Fibroblast of skin of abdomen (primary cell): ENCODE measurements at regions not wholly inside any gene's neighbourhood (a gene's known extent, or its start where the extent isn't known, plus 50 kb on each side); places are given as distances from the start of the nearest gene placed in this dataset.
"Not testable (repeated sequence)": the region's sequence is repeated elsewhere in the genome, so short reads cannot be mapped to it uniquely, and the experiment has no call there.

ENCODE experiments used
- DNase-seq: peaks from one replicate; pipeline ENCODE4 v3.0.0-alpha.2; 2013

GRCh38 chr10:78211561-78212051 lies 177.9 kb downstream of the RPS24 start:
- DNase-seq: peak; percentile 60

DNA sequence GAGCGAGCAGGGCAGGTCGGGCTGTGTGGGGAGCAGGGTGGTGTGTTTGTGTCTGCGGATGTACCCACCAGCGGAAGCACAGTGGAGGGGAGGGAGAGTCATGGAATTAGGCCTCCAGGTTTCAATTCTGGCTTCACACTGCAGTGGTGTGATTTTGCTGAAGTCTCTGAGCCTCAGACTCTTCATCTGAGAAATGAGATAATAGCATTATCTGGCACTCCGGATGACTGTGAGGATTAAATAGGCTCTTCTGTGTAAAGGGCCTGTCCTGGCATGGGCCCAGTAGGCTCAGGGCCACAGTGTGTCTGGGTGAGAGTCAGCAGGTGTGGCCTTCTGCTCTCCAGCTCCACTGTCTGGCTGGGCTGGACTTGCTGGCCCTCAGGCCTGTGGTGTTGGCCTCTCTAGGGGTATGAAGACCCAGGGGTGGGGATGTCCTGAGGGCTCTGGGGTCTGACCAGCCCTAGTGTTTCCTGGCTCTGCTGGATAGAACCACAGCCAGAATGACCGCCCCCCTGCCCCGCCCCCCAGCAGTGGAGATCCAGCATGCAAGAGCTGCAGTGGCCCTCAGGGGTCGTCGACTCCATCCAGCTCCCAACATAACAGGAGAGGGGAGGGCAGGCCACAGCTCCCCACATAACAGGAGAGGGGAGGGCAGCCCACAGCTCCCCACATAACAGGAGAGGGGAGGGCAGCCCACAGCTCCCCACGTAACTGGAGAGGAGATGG lies 178.6 kb downstream of the RPS24 start:
- DNase-seq: no peak

GRCh38 chr10:78212786-78213175 lies 179.1 kb downstream of the RPS24 start:
- no peak for DNase-seq

GRCh38 chr10:78214955-78215354 lies 181.3 kb downstream of the RPS24 start:
- no peak for DNase-seq

DNA sequence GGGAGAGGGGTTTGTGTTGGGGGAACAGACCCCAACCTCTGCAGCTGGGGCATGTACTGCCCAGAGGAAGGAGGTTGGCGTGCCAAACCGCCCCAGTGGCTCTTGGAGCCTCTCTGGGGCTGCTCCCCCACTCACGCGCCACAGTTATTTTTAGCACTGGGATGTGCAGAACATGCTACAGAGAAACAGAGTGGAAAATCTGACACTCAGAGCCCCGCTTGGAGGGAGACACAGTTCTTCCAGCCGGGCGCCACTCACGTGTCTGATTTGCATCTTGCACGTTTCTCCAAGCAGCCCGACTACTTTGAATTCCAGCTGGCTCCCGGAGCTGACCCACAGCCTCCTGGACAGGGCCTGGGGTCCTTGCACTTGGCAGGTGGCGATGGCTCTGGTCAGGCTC lies 182.0 kb downstream of the RPS24 start:
- DNase-seq: peak; percentile 83

DNA sequence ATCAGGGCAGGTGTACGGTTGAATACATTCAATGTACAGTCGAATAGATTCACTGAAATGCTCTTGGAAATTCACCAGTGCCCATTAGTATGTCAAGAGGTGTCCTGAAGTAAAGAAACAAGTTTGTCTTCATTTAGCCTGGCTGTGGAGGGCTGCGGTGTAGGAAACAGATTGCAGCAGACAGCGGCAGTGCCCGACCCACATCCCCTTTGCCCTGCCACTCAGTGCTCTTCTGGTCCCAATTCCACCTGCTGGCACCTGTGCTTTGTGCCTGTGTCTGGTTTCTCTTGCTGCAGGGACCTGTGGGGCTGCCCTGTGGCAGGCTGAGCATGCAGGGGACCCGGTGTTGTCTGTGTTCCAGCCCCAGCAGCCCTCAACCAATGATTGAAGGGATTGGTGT lies 183.7 kb downstream of the RPS24 start:
- DNase-seq: no peak

- no peak for DNase-seq
These were observed 185.3 kb downstream of the RPS24 start for GRCh38 chr10:78218798-78219490.

GRCh38 chr10:78219568-78219967 lies 185.9 kb downstream of the RPS24 start:
- DNase-seq: not testable (repeated sequence)

DNA sequence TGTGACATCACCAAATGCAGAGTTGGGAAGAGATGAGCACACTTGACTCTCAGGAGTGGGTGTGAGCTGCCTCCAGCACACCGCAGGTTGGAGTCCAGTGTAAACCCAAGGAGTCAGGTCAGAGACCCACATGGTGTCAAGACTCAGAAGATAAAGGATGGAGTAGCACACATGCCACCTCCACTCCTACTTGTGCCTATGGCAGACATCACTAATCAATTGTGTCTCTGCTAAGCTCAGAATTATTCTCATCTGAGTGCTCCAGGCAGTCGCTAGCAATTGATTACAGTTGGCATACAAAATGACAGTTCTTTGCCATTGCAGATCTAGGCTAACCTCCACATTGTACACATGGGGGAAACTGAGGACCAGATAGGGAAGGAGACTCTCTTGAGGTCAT lies 187.1 kb downstream of the RPS24 start:
- DNase-seq: no peak

- no peak for DNase-seq
These were observed 188.6 kb downstream of the RPS24 start for GRCh38 chr10:78222096-78222790.

- DNase-seq: no peak
These were observed 189.4 kb downstream of the RPS24 start for GRCh38 chr10:78223088-78223487.

DNA sequence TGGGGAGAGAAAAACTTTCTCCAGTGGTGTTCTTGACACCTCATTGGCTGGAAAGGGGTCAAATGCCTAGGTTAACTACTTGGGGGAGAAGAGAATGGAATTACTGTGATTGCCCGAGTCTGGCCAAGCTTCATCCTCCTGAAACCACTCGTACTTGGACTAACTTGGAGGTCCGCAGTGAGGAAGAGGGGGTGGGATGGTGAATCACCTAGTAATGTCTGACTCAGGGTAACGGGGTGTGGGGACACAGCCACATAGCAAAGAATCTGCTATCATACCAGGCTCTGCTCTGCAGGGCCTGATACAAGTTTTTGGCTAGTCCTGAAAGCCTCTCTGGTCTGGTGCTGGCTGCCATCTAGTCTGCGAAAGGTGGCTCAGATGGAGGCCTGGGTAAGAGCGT lies 190.9 kb downstream of the RPS24 start:
- DNase-seq: peak; percentile 84

GRCh38 chr10:78225594-78225993 lies 191.9 kb downstream of the RPS24 start:
- no peak for DNase-seq

DNA sequence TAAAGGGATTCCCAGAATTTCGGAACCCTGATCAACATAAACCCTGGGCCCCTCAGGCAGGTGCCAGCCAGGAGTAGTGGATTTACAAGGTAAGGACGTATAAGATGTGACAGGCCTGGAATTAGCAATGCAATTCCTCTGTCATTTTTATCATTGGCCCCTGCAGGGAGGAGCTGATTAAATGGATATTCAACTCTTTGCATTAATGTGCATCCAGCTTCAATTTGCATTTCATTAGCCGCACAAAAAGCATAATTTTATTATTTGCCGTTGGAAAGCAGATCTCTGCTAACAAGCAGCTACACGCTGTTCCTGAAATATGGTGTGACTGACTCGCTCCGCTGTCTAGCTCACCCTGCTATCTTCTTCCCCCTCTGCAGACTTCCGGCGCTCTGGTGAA lies 195.8 kb downstream of the RPS24 start:
- DNase-seq: no peak

GRCh38 chr10:78229950-78230675 lies 196.4 kb downstream of the RPS24 start:
- no peak for DNase-seq

GRCh38 chr10:78231327-78231726 lies 197.7 kb downstream of the RPS24 start:
- no peak for DNase-seq

DNA sequence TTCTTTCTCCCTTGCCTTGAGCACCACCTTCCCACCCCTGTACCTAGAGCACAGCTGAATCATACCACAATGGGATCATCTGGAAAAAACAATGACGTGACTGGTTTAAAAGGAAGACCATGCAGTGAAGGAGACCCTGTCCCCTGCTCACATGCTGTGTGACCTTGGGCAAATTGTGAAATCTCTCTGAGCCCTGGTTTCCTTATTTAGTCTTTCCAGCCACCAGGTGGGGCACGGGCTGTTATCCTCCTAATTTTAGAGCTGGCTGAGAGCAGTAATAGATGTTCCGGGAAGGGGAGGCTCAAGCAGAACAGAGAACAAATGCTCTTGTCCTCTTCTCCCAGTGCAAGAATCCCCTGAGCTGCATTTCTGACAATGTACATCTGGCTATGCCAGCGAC lies 198.3 kb downstream of the RPS24 start:
- DNase-seq: no peak

DNA sequence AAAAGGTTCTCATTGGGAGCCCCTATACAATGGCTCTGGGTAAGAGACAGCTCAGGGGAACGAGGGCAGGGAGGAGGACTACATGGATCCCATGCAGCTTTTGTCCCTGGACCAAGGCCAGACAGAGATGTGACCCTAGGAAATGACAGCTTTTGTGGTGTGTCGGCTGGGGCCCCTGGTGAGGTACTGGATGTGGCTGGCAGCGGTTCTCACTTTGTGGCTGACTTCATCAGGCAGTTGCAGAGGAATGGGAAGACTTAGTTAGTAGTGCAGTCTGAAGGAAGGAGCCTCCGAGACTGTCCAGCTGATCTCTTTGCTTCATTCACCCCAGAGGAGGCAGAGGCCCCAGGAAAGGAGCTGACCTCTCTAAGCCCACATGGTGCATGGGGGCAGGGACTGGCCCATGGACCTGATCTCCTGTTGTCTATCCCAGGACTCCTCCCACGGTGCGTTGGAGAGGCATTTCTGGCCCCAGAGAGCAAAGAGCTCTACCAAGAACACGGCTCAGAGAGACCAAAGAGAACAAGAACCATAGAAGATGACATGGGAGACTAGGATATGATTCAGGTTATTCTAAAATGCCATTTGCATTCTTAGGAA lies 202.9 kb downstream of the RPS24 start:
- no peak for DNase-seq

GRCh38 chr10:78237951-78238350 lies 204.3 kb downstream of the RPS24 start:
- not testable (repeated sequence) for DNase-seq

- DNase-seq: no peak
These were observed 213.6 kb downstream of the RPS24 start for GRCh38 chr10:78247266-78247665.

GRCh38 chr10:78247821-78248220 lies 214.2 kb downstream of the RPS24 start:
- DNase-seq: no peak
